GM18873 (cell line): ENCODE measurements at regions not wholly inside any gene's neighbourhood (a gene's known extent, or its start where the extent isn't known, plus 50 kb on each side); places are given as distances from the start of the nearest gene placed in this dataset.

ENCODE experiments used
- ATAC-seq: cut with Tn5 transposase; IDR thresholded peaks from one replicate; pipeline ENCODE4 v1.9.1; 2021; ENCODE audit warnings: mild to moderate bottlenecking, moderate library complexity, moderate number of reproducible peaks; ENCODE audit not compliant: unreplicated experiment, low FRiP score

GRCh38 chr6:156471000-156471399 lies 306.2 kb upstream of the ARID1B start:
- ATAC-seq: no peak

GRCh38 chr6:156464100-156464878 lies 312.9 kb upstream of the ARID1B start:
- ATAC-seq: no peak

- no peak for ATAC-seq
Measured at GRCh38 chr6:156461647-156462046, 315.5 kb upstream of the ARID1B start.

- ATAC-seq: no peak
Measured at GRCh38 chr6:156457601-156458000, 319.6 kb upstream of the ARID1B start.

GRCh38 chr6:156455847-156456246 lies 321.3 kb upstream of the ARID1B start:
- no peak for ATAC-seq

- ATAC-seq: no peak
Measured at GRCh38 chr6:156454867-156455266, 322.3 kb upstream of the ARID1B start.

- no peak for ATAC-seq
Measured at GRCh38 chr6:156451726-156452125, 325.5 kb upstream of the ARID1B start.

- ATAC-seq: no peak
Measured at GRCh38 chr6:156451088-156451487, 326.1 kb upstream of the ARID1B start.

GRCh38 chr6:156450421-156450820 lies 326.8 kb upstream of the ARID1B start:
- no peak for ATAC-seq

GRCh38 chr6:156449569-156449968 lies 327.6 kb upstream of the ARID1B start:
- ATAC-seq: no peak

GRCh38 chr6:156449128-156449527 lies 328.1 kb upstream of the ARID1B start:
- ATAC-seq: no peak

- no peak for ATAC-seq
Measured at GRCh38 chr6:156448579-156448978, 328.6 kb upstream of the ARID1B start.

GRCh38 chr6:156440688-156441087 lies 336.5 kb upstream of the ARID1B start:
- no peak for ATAC-seq

GRCh38 chr6:156438350-156438923 lies 338.7 kb upstream of the ARID1B start:
- ATAC-seq: no peak

- no peak for ATAC-seq
Measured at GRCh38 chr6:156437121-156437879, 339.9 kb upstream of the ARID1B start.

- ATAC-seq: no peak
Measured at GRCh38 chr6:156434795-156435190, 342.4 kb upstream of the ARID1B start.

GRCh38 chr6:156434049-156434794 lies 343.0 kb upstream of the ARID1B start:
- no peak for ATAC-seq

- ATAC-seq: no peak
Measured at GRCh38 chr6:156432543-156432942, 344.6 kb upstream of the ARID1B start.

GRCh38 chr6:156430386-156430785 lies 346.8 kb upstream of the ARID1B start:
- ATAC-seq: no peak

GRCh38 chr6:156427345-156427744 lies 349.8 kb upstream of the ARID1B start:
- ATAC-seq: no peak
